Prostate gland (tissue), 2 donors: ENCODE measurements at regions not wholly inside any gene's neighbourhood (a gene's known extent, or its start where the extent isn't known, plus 50 kb on each side); places are given as distances from the start of the nearest gene placed in this dataset.

ENCODE experiments used
- CTCF ChIP-seq, 4 experiments: fragments of 200-600 bp in 2 of 4; fragments of 450-650 bp in 2 of 4; sonication (generic) in 2 of 4; IDR thresholded peaks; 1 replicate in 3 of 4; 2 replicates in 1 of 4; pipeline ENCODE4 v1.5.1; 2016 to 2019; ENCODE audit warnings: antibody characterized with exemption in 4 of 4, mild to moderate bottlenecking in 2 of 4, moderate library complexity in 2 of 4
- POLR2AphosphoS5 ChIP-seq: sonication (generic); formaldehyde crosslinking; IDR thresholded peaks from one replicate; pipeline ENCODE4 v1.6.1; 2017; ENCODE audit warnings: antibody characterized with exemption

GRCh38 chr16:13542284-13542683 is 377.7 kb upstream of the ERCC4 start:
- TF ChIP-seq POLR2AphosphoS5 (no peak), CTCF (IDR thresholded peaks at IDR 0.05) (no peak)
